ENCODE measurements at regions not wholly inside any gene's neighbourhood (a gene's known extent, or its start where the extent isn't known, plus 50 kb on each side); places are given as distances from the start of the nearest gene placed in this dataset.

DNA sequence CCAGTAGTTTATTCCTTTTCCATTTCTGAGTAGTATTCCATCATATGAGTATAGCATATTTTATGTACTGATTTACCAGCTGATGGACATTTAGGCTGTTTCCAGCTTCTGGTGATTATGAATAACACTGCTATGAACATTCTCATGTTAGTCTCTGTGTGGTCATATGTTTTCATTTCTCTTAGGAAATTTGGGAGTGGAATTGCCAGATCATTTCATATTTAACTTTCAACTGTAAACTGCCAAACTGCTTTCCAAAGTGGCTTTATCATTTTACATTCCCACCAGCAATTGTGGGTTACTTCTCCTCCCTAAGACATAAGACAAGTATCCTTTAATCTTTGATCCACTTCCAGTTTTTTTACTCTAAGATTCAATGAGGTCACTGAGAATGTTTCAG, 85.7 kb upstream of the RALGPS2 start:
- TF ChIP-seq ZNF274 (IDR thresholded peaks at IDR 0.05; ENCODE audit: low read depth, low read length) (no peak), SUZ12 (IDR thresholded peaks at IDR 0.05; ENCODE audit: extremely low read depth, insufficient read depth, insufficient read length) (no peak), YY1 (IDR thresholded peaks at IDR 0.05; ENCODE audit: insufficient read depth, insufficient read length) (no peak)
